ENCODE measurements at regions not wholly inside any gene's neighbourhood (a gene's known extent, or its start where the extent isn't known, plus 50 kb on each side); places are given as distances from the start of the nearest gene placed in this dataset.

DNA sequence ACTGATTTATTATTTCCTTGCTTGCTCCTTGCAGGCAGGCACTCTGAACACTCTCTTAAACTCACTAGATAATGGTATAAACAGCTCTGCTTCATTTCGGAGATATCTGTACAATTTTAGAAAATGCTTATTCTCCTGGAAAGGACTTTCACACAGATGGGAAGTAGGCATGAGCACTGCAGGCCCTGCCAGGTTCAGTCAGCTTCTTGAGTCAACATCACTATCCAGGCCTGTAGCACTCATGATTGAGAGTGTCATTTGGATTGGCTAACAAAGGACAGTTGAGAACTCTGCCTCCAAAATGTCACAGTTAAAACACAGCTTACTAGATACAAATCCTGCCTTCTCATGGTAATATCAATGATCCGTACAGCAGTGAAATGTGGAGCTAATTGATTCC, 181.9 kb downstream of the CYYR1 start:
- TF ChIP-seq, protein P1, sequence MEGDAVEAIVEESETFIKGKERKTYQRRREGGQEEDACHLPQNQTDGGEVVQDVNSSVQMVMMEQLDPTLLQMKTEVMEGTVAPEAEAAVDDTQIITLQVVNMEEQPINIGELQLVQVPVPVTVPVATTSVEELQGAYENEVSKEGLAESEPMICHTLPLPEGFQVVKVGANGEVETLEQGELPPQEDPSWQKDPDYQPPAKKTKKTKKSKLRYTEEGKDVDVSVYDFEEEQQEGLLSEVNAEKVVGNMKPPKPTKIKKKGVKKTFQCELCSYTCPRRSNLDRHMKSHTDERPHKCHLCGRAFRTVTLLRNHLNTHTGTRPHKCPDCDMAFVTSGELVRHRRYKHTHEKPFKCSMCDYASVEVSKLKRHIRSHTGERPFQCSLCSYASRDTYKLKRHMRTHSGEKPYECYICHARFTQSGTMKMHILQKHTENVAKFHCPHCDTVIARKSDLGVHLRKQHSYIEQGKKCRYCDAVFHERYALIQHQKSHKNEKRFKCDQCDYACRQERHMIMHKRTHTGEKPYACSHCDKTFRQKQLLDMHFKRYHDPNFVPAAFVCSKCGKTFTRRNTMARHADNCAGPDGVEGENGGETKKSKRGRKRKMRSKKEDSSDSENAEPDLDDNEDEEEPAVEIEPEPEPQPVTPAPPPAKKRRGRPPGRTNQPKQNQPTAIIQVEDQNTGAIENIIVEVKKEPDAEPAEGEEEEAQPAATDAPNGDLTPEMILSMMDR (IDR thresholded peaks at IDR 0.05): no peak
- no peak for TF ChIP-seq POLR2AphosphoS5 (IDR thresholded peaks at IDR 0.05)
- TF ChIP-seq EP300 (IDR thresholded peaks at IDR 0.05): no peak
- no peak for TF ChIP-seq POLR2A (IDR thresholded peaks at IDR 0.05)
- Histone ChIP-seq H3K4me3 (no peak overlapping the region), H3K4me1 (no peaks in the 10 kb centered on the region), H3K27me3 (no peaks in the 10 kb centered on the region), H3K9me3 (peaks cover 0 to 4% (median 0%) of the 10 kb centered on the region in 4 donors), H3K36me3 (no peaks in the 10 kb centered on the region), H3K27ac (no peak overlapping the region)
- 81 to 85% methylated on average over 2 of the region's 2 CpGs for WGBS, 2 donors
- ATAC-seq (ENCODE audit: low FRiP score in 2 of 2) (no peak), DNase-seq (no peak)

DNA sequence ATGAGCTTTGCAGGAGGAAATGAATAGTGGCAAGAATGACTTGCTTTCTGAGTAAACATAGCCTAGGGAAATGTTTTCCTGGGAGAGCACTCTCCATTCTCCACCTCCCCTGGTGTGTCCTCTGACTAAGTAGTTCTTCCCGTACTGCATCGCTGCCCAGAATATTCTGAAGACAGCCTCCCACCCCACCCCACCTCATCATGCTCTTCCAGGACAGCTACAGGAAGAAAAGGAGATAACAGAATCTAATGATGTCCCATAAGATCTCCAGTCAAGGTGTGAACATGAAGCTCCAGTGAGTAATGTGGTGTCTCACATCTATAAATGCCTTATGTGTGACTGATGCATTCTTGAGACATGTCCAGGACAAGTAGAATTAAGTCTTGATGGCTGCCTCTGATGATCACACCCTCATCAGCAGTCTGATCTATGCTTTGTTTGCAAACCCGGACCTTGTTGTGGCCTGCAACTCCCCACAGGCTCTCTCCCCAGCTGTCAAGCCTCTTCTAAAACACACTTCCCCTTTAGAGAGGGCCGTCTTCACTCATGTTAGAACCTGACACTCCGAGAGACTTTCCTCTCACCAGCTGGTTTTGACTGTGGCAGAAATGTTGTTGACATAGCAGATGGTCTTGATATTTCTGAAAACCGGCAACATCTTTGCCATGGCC, 183.0 kb downstream of the CYYR1 start:
- no peak for DNase-seq
- Histone ChIP-seq H3K27me3 (no peaks in the 10 kb centered on the region), H3K27ac (no peak overlapping the region), H3K4me1 (no peaks in the 10 kb centered on the region), H3K36me3 (no peaks in the 10 kb centered on the region), H3K4me3 (no peak overlapping the region), H3K9me3 (peaks cover 0 to 4% (median 0%) of the 10 kb centered on the region in 4 donors)
- no peak for ATAC-seq (ENCODE audit: low FRiP score in 2 of 2)
- TF ChIP-seq, protein P1 (IDR thresholded peaks at IDR 0.05): no peak
- TF ChIP-seq POLR2A (IDR thresholded peaks at IDR 0.05) (no peak), EP300 (IDR thresholded peaks at IDR 0.05) (no peak), POLR2AphosphoS5 (IDR thresholded peaks at IDR 0.05) (no peak)
- 43% methylated on average over 6 of the region's 6 CpGs for WGBS, 2 donors

DNA sequence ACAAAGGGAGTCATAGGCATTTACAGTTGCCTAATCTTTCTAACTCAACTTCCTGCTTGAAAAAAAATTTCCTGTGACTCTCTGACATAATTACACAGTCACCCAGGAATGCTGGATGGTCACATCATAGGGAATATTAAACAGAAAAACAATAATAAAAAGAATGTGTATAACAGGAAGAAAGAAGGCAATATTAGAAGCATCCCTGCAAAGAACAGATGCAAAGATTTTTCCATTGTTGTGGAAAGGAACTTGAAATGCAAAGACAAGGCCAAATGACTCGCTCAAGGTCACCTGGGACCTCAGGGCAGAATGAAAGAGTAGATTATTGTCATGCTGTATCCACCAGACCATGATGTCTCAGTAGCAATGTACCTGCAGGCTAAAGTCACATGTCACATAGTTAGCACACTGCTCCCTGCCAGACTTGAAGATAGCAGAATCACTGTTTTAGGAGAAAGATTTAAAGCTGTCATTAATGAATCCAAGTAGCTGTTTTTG, 184.3 kb downstream of the CYYR1 start:
- Histone ChIP-seq H3K4me1 (no peaks in the 10 kb centered on the region), H3K9me3 (peaks cover 0 to 4% (median 0%) of the 10 kb centered on the region in 4 donors), H3K27me3 (no peaks in the 10 kb centered on the region), H3K27ac (no peak overlapping the region), H3K36me3 (no peaks in the 10 kb centered on the region), H3K4me3 (no peak overlapping the region)
- DNase-seq: no peak
- 89 to 95% methylated on average over 1 of the region's 1 CpG for WGBS, 2 donors
- TF ChIP-seq POLR2AphosphoS5 (IDR thresholded peaks at IDR 0.05) (no peak), POLR2A (IDR thresholded peaks at IDR 0.05) (no peak), EP300 (IDR thresholded peaks at IDR 0.05) (no peak)
- TF ChIP-seq, protein P1 (IDR thresholded peaks at IDR 0.05): no peak
- ATAC-seq (ENCODE audit: low FRiP score in 2 of 2): no peak

DNA sequence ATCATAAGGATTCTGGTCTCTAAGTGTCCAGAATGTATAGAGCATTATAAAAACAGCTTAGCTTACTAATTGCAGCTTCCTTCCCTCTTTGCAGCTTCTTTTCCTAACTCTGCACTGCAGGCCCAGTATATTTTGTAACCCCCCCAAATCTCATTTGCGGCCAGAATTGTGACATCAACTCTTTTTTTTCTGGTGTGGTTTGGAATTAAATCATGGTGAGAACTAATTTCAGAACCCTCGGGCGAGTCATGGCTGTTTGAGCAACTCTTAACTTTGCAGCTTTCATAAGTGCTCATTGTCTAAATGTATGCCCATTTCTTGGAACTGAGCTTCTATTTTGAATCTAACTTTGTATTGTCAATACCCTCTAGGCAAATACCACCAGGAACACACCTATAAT, 187.4 kb downstream of the CYYR1 start:
- H3K4me3 ChIP-seq: no peak overlapping the region
- WGBS, 2 donors: 49 to 73% methylated on average over 3 of the region's 3 CpGs
- DNase-seq (no peak), ATAC-seq (ENCODE audit: low FRiP score in 2 of 2) (no peak)
- no peaks in the 10 kb centered on the region for H3K36me3 ChIP-seq
- no peaks in the 10 kb centered on the region for H3K4me1 ChIP-seq
- peaks cover 0 to 4% (median 0%) of the 10 kb centered on the region in 4 donors for H3K9me3 ChIP-seq
- no peak for TF ChIP-seq EP300 (IDR thresholded peaks at IDR 0.05)
- TF ChIP-seq POLR2A (IDR thresholded peaks at IDR 0.05): no peak
- TF ChIP-seq, protein P1 (IDR thresholded peaks at IDR 0.05): no peak
- TF ChIP-seq POLR2AphosphoS5 (IDR thresholded peaks at IDR 0.05): no peak
- no peak overlapping the region for H3K27ac ChIP-seq
- H3K27me3 ChIP-seq: no peaks in the 10 kb centered on the region

DNA sequence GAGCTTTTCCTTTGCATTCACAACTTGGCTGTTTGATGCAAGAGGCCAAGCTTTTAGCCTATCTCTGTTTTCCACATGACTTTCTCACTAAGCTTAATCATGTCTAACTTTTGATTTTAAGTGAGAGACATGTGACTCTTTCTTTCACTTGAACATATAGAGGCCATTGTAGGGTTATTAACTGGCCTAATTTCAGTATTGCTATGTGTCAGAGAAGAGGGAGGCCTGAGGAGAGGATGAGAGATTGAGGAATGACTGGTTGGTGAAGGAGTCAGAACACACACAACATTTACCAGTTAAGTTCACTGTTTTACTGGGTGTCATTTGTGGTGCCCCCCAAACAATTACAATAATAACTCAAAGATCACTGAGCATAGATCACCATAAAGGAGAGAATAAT, 193.5 kb downstream of the CYYR1 start:
- Histone ChIP-seq H3K4me3 (no peak overlapping the region), H3K4me1 (no peaks in the 10 kb centered on the region), H3K36me3 (no peaks in the 10 kb centered on the region), H3K27ac (no peak overlapping the region), H3K27me3 (no peaks in the 10 kb centered on the region), H3K9me3 (no peaks in the 10 kb centered on the region)
- TF ChIP-seq POLR2AphosphoS5 (IDR thresholded peaks at IDR 0.05) (no peak), EP300 (IDR thresholded peaks at IDR 0.05) (no peak), POLR2A (IDR thresholded peaks at IDR 0.05) (no peak)
- TF ChIP-seq, protein P1 (IDR thresholded peaks at IDR 0.05): no peak
- DNase-seq: no peak
- ATAC-seq (ENCODE audit: low FRiP score in 2 of 2): no peak
